ENCODE measurements at regions not wholly inside any gene's neighbourhood (a gene's known extent, or its start where the extent isn't known, plus 50 kb on each side); places are given as distances from the start of the nearest gene placed in this dataset.

- H3K9me3 ChIP-seq: peaks cover 0 to 9% (median 3%) of the 10 kb centered on the region in 4 donors
- 30 to 72% (median 55%) methylated on average over 2 of the region's 2 CpGs for WGBS, 5 donors
- H3K27me3 ChIP-seq: no peaks in the 10 kb centered on the region
- no peak overlapping the region for H3K4me3 ChIP-seq
- no peak for DNase-seq
- H3K36me3 ChIP-seq: no peaks in the 10 kb centered on the region
- no peaks in the 10 kb centered on the region for H3K4me1 ChIP-seq
- no peak overlapping the region for H3K27ac ChIP-seq
- intact Hi-C loops (cut with DNase I; ENCODE audit: low total_unique reads): no loop called here
- no peak for TF ChIP-seq EP300 (IDR thresholded peaks at IDR 0.05)
- no peak for TF ChIP-seq POLR2AphosphoS5 (IDR thresholded peaks at IDR 0.05)
- TF ChIP-seq CTCF (IDR thresholded peaks at IDR 0.05): no peak
- no peak for TF ChIP-seq POLR2A (IDR thresholded peaks at IDR 0.05)
These were observed 337.8 kb downstream of the CDH2 start for GRCh38 chr18:27839141-27839540.

GRCh38 chr18:27838225-27838624, 338.7 kb downstream of the CDH2 start:
- no peak for TF ChIP-seq EP300 (IDR thresholded peaks at IDR 0.05)
- TF ChIP-seq POLR2AphosphoS5 (IDR thresholded peaks at IDR 0.05): no peak
- no peak for TF ChIP-seq CTCF (IDR thresholded peaks at IDR 0.05)
- no peak for TF ChIP-seq POLR2A (IDR thresholded peaks at IDR 0.05)
- no peaks in the 10 kb centered on the region for H3K27me3 ChIP-seq
- H3K36me3 ChIP-seq: no peaks in the 10 kb centered on the region
- H3K4me3 ChIP-seq: no peak overlapping the region
- H3K4me1 ChIP-seq: no peaks in the 10 kb centered on the region
- peaks cover 0 to 9% (median 3%) of the 10 kb centered on the region in 4 donors for H3K9me3 ChIP-seq
- intact Hi-C loops (cut with DNase I; ENCODE audit: low total_unique reads): no loop called here
- H3K27ac ChIP-seq: no peak overlapping the region
- DNase-seq: no peak

- no peak overlapping the region for H3K4me3 ChIP-seq
- no peaks in the 10 kb centered on the region for H3K27me3 ChIP-seq
- H3K9me3 ChIP-seq: peaks cover 0 to 4% (median 0%) of the 10 kb centered on the region in 4 donors
- TF ChIP-seq CTCF (IDR thresholded peaks at IDR 0.05) (no peak), POLR2A (IDR thresholded peaks at IDR 0.05) (no peak), POLR2AphosphoS5 (IDR thresholded peaks at IDR 0.05) (no peak), EP300 (IDR thresholded peaks at IDR 0.05) (no peak)
- H3K27ac ChIP-seq: no peak overlapping the region
- intact Hi-C loops (cut with DNase I; ENCODE audit: low total_unique reads): no loop called here
- H3K36me3 ChIP-seq: no peaks in the 10 kb centered on the region
- 76 to 82% (median 80%) methylated on average over 2 of the region's 2 CpGs for WGBS, 5 donors
- no peaks in the 10 kb centered on the region for H3K4me1 ChIP-seq
- no peak for DNase-seq
These were observed 350.8 kb downstream of the CDH2 start for GRCh38 chr18:27826101-27826500.

- TF ChIP-seq POLR2A (IDR thresholded peaks at IDR 0.05) (no peak), CTCF (IDR thresholded peaks at IDR 0.05) (no peak), EP300 (IDR thresholded peaks at IDR 0.05) (no peak), POLR2AphosphoS5 (IDR thresholded peaks at IDR 0.05) (no peak)
- Histone ChIP-seq H3K27ac (no peak overlapping the region), H3K36me3 (no peaks in the 10 kb centered on the region), H3K4me3 (no peak overlapping the region), H3K9me3 (peaks cover 0 to 4% (median 0%) of the 10 kb centered on the region in 4 donors), H3K27me3 (no peaks in the 10 kb centered on the region), H3K4me1 (no peaks in the 10 kb centered on the region)
- intact Hi-C loops (cut with DNase I; ENCODE audit: low total_unique reads): no loop called here
- no peak for DNase-seq
- 86 to 91% (median 91%) methylated on average over 2 of the region's 2 CpGs for WGBS, 5 donors
These were observed 351.2 kb downstream of the CDH2 start for GRCh38 chr18:27825689-27826088.
